ENCODE measurements at regions not wholly inside any gene's neighbourhood (a gene's known extent, or its start where the extent isn't known, plus 50 kb on each side); places are given as distances from the start of the nearest gene placed in this dataset.

DNA sequence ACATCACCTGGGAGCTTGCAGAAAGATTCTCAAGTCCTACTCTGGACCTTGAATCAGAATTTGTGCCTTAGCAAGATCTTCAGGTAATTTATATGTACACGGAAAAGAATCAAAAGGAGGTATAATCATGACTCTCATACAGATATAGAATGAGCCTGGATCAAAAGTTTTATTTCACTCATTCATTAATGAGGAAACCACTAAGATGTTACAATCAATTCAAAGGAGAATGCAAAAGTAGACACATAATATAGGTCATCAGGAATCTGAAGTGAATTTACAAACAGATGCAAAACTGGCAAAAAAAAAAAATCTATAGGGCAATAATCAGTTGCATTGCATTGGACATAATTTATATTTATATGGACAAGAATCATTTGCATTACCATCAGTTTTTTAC, 195.4 kb upstream of the TLE3 start:
- 12% methylated on average over 1 of the region's 1 CpG for WGBS (ENCODE audit: insufficient coverage, low coverage, missing lambda C conversion rate)
- Histone ChIP-seq H3K27ac (ENCODE audit: extremely low read depth, low read depth, low read length) (no peak overlapping the region), H3K4me1 (replicated peaks in 1 of 2; ENCODE audit: control insufficient read depth in 2 of 2, insufficient read depth in 2 of 2, low read length in 2 of 2) (no peaks in the 10 kb centered on the region), H3K9ac (ENCODE audit: insufficient read depth in 1 of 2, low read depth in 2 of 2, low read length in 2 of 2) (no peak overlapping the region), H3K9me3 (replicated peaks; ENCODE audit: control insufficient read depth, insufficient read depth, low read depth, low read length) (no peaks in the 10 kb centered on the region), H3K27me3 (ENCODE audit: control insufficient read depth in 2 of 2, insufficient read depth in 2 of 2, low read length in 2 of 2) (peaks cover 5 to 51% of the 10 kb centered on the region in 2 experiments; a peak in 3 of 5 replicates), H3K4me3 (no peak overlapping the region), H3K9me1 (ENCODE audit: control insufficient read depth, insufficient read depth, low read length) (no peaks in the 10 kb centered on the region), H2AFZ (ENCODE audit: low read depth, low read length) (no peak overlapping the region), H3K4me2 (ENCODE audit: insufficient read depth, low read length) (no peak overlapping the region), H4K20me1 (replicated peaks; ENCODE audit: control insufficient read depth, insufficient read depth, low read length) (no peaks in the 10 kb centered on the region), H3K79me2 (ENCODE audit: control insufficient read depth, insufficient read depth, low read length) (no peaks in the 10 kb centered on the region), H3K36me3 (ENCODE audit: control insufficient read depth, insufficient read depth, low read length) (no peaks in the 10 kb centered on the region)
- no peak for DNase-seq (ENCODE audit: extremely low read depth in 1 of 4, low spot score in 3 of 4)
- in situ Hi-C loops (cut with MboI) (no loop called here), intact Hi-C loops (cut with micrococcal nuclease) (no loop called here)
- no peak for FAIRE-seq
- CTCF ChIA-PET (ENCODE audit: low intra/inter-chr PET ratio), result no interaction called here
- TF ChIP-seq, protein P1, sequence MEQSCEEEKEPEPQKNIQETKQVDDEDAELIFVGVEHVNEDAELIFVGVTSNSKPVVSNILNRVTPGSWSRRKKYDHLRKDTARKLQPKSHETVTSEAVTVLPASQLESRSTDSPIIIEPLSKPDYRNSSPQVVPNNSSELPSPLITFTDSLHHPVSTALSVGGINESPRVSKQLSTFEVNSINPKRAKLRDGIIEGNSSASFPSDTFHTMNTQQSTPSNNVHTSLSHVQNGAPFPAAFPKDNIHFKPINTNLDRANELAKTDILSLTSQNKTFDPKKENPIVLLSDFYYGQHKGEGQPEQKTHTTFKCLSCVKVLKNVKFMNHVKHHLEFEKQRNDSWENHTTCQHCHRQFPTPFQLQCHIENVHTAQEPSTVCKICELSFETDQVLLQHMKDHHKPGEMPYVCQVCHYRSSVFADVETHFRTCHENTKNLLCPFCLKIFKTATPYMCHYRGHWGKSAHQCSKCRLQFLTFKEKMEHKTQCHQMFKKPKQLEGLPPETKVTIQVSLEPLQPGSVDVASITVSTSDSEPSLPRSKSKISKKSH (CRISPR knock-in tag; IDR thresholded peaks at IDR 0.05), result no peak
- TF ChIP-seq, protein P2, sequence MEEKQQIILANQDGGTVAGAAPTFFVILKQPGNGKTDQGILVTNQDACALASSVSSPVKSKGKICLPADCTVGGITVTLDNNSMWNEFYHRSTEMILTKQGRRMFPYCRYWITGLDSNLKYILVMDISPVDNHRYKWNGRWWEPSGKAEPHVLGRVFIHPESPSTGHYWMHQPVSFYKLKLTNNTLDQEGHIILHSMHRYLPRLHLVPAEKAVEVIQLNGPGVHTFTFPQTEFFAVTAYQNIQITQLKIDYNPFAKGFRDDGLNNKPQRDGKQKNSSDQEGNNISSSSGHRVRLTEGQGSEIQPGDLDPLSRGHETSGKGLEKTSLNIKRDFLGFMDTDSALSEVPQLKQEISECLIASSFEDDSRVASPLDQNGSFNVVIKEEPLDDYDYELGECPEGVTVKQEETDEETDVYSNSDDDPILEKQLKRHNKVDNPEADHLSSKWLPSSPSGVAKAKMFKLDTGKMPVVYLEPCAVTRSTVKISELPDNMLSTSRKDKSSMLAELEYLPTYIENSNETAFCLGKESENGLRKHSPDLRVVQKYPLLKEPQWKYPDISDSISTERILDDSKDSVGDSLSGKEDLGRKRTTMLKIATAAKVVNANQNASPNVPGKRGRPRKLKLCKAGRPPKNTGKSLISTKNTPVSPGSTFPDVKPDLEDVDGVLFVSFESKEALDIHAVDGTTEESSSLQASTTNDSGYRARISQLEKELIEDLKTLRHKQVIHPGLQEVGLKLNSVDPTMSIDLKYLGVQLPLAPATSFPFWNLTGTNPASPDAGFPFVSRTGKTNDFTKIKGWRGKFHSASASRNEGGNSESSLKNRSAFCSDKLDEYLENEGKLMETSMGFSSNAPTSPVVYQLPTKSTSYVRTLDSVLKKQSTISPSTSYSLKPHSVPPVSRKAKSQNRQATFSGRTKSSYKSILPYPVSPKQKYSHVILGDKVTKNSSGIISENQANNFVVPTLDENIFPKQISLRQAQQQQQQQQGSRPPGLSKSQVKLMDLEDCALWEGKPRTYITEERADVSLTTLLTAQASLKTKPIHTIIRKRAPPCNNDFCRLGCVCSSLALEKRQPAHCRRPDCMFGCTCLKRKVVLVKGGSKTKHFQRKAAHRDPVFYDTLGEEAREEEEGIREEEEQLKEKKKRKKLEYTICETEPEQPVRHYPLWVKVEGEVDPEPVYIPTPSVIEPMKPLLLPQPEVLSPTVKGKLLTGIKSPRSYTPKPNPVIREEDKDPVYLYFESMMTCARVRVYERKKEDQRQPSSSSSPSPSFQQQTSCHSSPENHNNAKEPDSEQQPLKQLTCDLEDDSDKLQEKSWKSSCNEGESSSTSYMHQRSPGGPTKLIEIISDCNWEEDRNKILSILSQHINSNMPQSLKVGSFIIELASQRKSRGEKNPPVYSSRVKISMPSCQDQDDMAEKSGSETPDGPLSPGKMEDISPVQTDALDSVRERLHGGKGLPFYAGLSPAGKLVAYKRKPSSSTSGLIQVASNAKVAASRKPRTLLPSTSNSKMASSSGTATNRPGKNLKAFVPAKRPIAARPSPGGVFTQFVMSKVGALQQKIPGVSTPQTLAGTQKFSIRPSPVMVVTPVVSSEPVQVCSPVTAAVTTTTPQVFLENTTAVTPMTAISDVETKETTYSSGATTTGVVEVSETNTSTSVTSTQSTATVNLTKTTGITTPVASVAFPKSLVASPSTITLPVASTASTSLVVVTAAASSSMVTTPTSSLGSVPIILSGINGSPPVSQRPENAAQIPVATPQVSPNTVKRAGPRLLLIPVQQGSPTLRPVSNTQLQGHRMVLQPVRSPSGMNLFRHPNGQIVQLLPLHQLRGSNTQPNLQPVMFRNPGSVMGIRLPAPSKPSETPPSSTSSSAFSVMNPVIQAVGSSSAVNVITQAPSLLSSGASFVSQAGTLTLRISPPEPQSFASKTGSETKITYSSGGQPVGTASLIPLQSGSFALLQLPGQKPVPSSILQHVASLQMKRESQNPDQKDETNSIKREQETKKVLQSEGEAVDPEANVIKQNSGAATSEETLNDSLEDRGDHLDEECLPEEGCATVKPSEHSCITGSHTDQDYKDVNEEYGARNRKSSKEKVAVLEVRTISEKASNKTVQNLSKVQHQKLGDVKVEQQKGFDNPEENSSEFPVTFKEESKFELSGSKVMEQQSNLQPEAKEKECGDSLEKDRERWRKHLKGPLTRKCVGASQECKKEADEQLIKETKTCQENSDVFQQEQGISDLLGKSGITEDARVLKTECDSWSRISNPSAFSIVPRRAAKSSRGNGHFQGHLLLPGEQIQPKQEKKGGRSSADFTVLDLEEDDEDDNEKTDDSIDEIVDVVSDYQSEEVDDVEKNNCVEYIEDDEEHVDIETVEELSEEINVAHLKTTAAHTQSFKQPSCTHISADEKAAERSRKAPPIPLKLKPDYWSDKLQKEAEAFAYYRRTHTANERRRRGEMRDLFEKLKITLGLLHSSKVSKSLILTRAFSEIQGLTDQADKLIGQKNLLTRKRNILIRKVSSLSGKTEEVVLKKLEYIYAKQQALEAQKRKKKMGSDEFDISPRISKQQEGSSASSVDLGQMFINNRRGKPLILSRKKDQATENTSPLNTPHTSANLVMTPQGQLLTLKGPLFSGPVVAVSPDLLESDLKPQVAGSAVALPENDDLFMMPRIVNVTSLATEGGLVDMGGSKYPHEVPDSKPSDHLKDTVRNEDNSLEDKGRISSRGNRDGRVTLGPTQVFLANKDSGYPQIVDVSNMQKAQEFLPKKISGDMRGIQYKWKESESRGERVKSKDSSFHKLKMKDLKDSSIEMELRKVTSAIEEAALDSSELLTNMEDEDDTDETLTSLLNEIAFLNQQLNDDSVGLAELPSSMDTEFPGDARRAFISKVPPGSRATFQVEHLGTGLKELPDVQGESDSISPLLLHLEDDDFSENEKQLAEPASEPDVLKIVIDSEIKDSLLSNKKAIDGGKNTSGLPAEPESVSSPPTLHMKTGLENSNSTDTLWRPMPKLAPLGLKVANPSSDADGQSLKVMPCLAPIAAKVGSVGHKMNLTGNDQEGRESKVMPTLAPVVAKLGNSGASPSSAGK (IDR thresholded peaks at IDR 0.05), result no peak
- TF ChIP-seq BHLHE40 (IDR thresholded peaks at IDR 0.05; ENCODE audit: low read length) (no peak), CTBP1 (IDR thresholded peaks at IDR 0.05; ENCODE audit: borderline replicate concordance) (no peak), CBX2 (IDR thresholded peaks at IDR 0.05; ENCODE audit: insufficient read depth, low read length, poor library complexity, severe bottlenecking) (no peak), CBX1 (IDR thresholded peaks at IDR 0.05; ENCODE audit: low read depth) (no peak)
- POLR2A ChIA-PET, result no interaction called here
- no peak for ATAC-seq
- no TSS peak for BruUV-seq (replicated peaks)
